ENCODE measurements at regions not wholly inside any gene's neighbourhood (a gene's known extent, or its start where the extent isn't known, plus 50 kb on each side); places are given as distances from the start of the nearest gene placed in this dataset.
"Not testable (repeated sequence)": the region's sequence is repeated elsewhere in the genome, so short reads cannot be mapped to it uniquely, and the experiment has no call there.

DNA sequence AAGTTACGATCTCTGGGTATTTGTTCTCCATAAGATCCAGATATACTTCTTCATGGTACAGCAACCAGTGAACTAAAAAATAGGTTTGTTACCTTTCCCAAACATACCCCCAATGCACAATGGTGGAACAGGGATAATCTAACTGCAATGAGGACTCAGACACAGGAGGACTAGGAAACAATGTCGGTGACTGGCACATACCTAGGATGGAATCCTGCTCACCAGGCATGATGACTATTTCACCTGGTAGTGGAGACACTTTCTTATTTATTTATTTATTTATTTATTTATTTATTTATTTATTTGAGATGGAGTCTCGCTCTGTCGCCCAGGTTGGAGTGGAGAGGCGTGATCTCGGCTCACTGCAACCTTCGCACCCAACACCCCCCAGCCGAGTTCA, 159.9 kb upstream of the CCNH start:
- Mint-ChIP-seq H3K27ac (no peak overlapping the region), H3K36me3 (ENCODE audit: low read depth) (no peaks in the 10 kb centered on the region), H3K27me3 (no peaks in the 10 kb centered on the region), H3K9me3 (no peaks in the 10 kb centered on the region), H3K4me1 (no peaks in the 10 kb centered on the region), H3K4me3 (no peak overlapping the region)
- DNase-seq (no peak), ATAC-seq (no peak)

GRCh38 chr5:87572090-87572489, 159.4 kb upstream of the CCNH start:
- H3K9me3 Mint-ChIP-seq = no peaks in the 10 kb centered on the region
- ATAC-seq = no peak
- no peak overlapping the region for H3K4me3 Mint-ChIP-seq
- no peak overlapping the region for H3K27ac Mint-ChIP-seq
- DNase-seq = no peak
- no peaks in the 10 kb centered on the region for H3K36me3 Mint-ChIP-seq (ENCODE audit: low read depth)
- no peaks in the 10 kb centered on the region for H3K27me3 Mint-ChIP-seq
- H3K4me1 Mint-ChIP-seq = no peaks in the 10 kb centered on the region

GRCh38 chr5:87570366-87570765, 157.6 kb upstream of the CCNH start:
- Mint-ChIP-seq H3K36me3 (ENCODE audit: low read depth) (no peaks in the 10 kb centered on the region), H3K27ac (no peak overlapping the region), H3K4me3 (no peak overlapping the region), H3K9me3 (no peaks in the 10 kb centered on the region), H3K4me1 (no peaks in the 10 kb centered on the region), H3K27me3 (no peaks in the 10 kb centered on the region)
- no peak for ATAC-seq
- DNase-seq = no peak

DNA sequence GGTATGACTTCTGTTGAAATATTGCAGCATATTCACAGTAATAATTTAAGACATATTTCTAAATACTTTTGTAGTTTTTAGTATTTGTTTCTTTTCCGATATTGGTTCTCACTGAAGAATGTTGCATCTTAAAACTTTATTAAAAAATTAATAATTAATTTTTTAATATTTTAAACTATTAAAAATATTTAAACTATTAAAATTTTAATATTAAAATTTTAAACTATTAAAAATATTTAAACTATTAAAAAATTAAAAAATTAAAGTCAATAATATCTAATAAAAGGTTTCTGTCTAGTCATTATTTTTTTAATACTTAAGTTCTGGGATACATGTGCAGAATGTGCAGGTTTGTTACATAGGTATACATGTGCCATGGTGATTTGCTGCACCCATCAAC, 149.3 kb upstream of the CCNH start:
- Mint-ChIP-seq H3K4me1 (no peaks in the 10 kb centered on the region), H3K27me3 (no peaks in the 10 kb centered on the region), H3K36me3 (ENCODE audit: low read depth) (no peaks in the 10 kb centered on the region), H3K4me3 (no peak overlapping the region), H3K27ac (no peak overlapping the region), H3K9me3 (no peaks in the 10 kb centered on the region)
- no peak for DNase-seq
- no peak for ATAC-seq

DNA sequence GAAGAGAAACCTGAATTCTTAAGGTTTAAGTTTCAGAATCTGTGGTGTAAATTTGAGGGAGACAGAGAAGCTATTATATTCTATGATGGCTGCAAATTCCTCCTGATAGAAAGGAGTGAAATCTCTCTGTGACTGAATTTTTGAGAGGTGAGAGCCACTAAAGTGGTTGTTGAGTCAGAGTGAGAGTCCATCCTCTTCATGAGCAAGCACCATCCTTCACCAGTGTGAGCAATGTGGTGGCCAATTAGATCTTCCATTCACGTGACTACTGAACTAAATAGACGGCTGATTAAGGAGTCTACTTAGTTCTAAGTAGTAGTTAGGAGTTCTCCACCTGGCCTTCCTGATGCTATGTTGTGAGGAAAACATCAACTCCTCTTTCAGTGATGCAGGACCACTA, 147.8 kb upstream of the CCNH start:
- Mint-ChIP-seq H3K27ac (no peak overlapping the region), H3K4me1 (no peaks in the 10 kb centered on the region), H3K4me3 (no peak overlapping the region), H3K36me3 (ENCODE audit: low read depth) (no peaks in the 10 kb centered on the region), H3K27me3 (no peaks in the 10 kb centered on the region), H3K9me3 (no peaks in the 10 kb centered on the region)
- DNase-seq = no peak
- ATAC-seq = no peak

DNA sequence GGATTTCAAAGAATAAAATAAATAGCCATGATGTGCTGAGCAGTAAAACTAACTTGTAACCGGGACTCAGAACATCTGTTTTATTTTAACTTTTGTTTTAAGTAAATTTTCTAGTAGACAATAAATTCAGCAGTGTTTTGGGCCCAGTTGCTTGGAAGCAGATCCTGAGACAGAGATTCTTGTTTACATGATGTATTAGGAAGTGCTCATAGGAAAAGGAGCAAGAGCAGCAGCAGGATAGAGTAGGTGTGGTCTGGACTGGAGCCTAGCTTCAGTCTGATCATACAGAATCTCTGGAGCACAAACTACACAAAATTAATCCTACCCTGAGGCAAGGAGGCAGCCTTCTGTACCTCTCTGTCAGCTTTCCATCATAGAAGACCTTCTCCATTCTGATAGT, 139.2 kb upstream of the CCNH start:
- Mint-ChIP-seq H3K4me3 (no peak overlapping the region), H3K36me3 (ENCODE audit: low read depth) (no peaks in the 10 kb centered on the region), H3K4me1 (no peaks in the 10 kb centered on the region), H3K27ac (no peak overlapping the region), H3K9me3 (peaks cover 11% of the 10 kb centered on the region), H3K27me3 (peaks cover 5% of the 10 kb centered on the region)
- DNase-seq (no peak), ATAC-seq (no peak)

- no peak for DNase-seq
- H3K4me3 Mint-ChIP-seq = no peak overlapping the region
- H3K27ac Mint-ChIP-seq = no peak overlapping the region
- no peaks in the 10 kb centered on the region for H3K9me3 Mint-ChIP-seq
- H3K4me1 Mint-ChIP-seq = no peaks in the 10 kb centered on the region
- ATAC-seq = no peak
- H3K27me3 Mint-ChIP-seq = peaks cover 2% of the 10 kb centered on the region
- no peaks in the 10 kb centered on the region for H3K36me3 Mint-ChIP-seq (ENCODE audit: low read depth)
Measured at GRCh38 chr5:87541676-87542075, 128.9 kb upstream of the CCNH start.

GRCh38 chr5:87541033-87541432, 128.3 kb upstream of the CCNH start:
- Mint-ChIP-seq H3K27me3 (peaks cover 2% of the 10 kb centered on the region), H3K4me1 (no peaks in the 10 kb centered on the region), H3K4me3 (no peak overlapping the region), H3K9me3 (no peaks in the 10 kb centered on the region), H3K27ac (no peak overlapping the region), H3K36me3 (ENCODE audit: low read depth) (no peaks in the 10 kb centered on the region)
- ATAC-seq = no peak
- DNase-seq = no peak

DNA sequence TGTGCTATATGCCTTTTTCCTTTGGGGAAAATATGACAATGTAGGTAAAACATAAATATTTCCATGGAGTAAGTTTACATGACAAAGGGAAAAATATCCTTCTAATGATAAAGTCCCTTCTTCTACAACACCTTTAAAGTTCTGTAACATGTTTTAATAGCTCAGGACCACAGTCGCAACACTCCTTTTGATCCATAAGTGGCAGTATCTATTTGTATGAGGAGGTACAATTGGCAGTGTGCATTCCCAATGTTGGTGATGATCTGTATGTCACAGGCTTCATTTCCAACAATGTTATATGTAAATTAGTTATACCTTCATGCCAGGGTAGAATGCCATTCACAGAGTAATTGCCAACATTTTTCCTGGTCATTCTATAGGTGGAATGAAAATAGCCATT, 127.1 kb upstream of the CCNH start:
- no peaks in the 10 kb centered on the region for H3K9me3 Mint-ChIP-seq
- peaks cover 2% of the 10 kb centered on the region for H3K27me3 Mint-ChIP-seq
- H3K36me3 Mint-ChIP-seq (ENCODE audit: low read depth) = no peaks in the 10 kb centered on the region
- no peak for ATAC-seq
- no peak overlapping the region for H3K27ac Mint-ChIP-seq
- DNase-seq = no peak
- no peaks in the 10 kb centered on the region for H3K4me1 Mint-ChIP-seq
- H3K4me3 Mint-ChIP-seq = no peak overlapping the region

DNA sequence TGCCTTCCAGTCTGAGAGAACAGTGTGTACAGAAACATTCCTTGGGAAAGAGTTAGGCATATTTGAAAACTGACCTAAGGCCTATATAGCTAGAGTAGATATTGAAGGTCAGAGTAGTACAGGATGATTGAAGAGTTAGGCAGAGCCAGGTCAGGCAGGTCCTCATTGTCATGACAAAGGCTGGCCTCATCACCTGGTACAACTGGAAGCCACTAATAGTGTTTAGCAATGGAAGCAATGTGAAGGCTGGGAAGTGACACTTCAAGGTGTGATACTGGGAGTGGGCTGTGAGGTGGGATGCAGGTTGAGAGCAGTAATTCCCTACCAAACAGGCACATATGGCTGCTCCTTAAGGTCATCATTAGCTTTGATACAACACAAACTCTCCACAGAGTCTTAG, 123.6 kb upstream of the CCNH start:
- Mint-ChIP-seq H3K27ac (no peak overlapping the region), H3K9me3 (no peaks in the 10 kb centered on the region), H3K27me3 (no peaks in the 10 kb centered on the region), H3K36me3 (ENCODE audit: low read depth) (no peaks in the 10 kb centered on the region), H3K4me3 (no peak overlapping the region), H3K4me1 (no peaks in the 10 kb centered on the region)
- no peak for DNase-seq
- no peak for ATAC-seq

- Mint-ChIP-seq H3K27ac (no peak overlapping the region), H3K4me1 (no peaks in the 10 kb centered on the region), H3K27me3 (no peaks in the 10 kb centered on the region), H3K9me3 (no peaks in the 10 kb centered on the region), H3K36me3 (ENCODE audit: low read depth) (no peaks in the 10 kb centered on the region), H3K4me3 (no peak overlapping the region)
- DNase-seq (no peak), ATAC-seq (no peak)
Measured at GRCh38 chr5:87535706-87536105, 123.0 kb upstream of the CCNH start.

GRCh38 chr5:87529486-87530076, 116.9 kb upstream of the CCNH start:
- no peaks in the 10 kb centered on the region for H3K4me1 Mint-ChIP-seq
- H3K27me3 Mint-ChIP-seq = no peaks in the 10 kb centered on the region
- H3K9me3 Mint-ChIP-seq = no peaks in the 10 kb centered on the region
- H3K4me3 Mint-ChIP-seq = no peak overlapping the region
- ATAC-seq (no peak), DNase-seq (no peak)
- H3K36me3 Mint-ChIP-seq (ENCODE audit: low read depth) = no peaks in the 10 kb centered on the region
- no peak overlapping the region for H3K27ac Mint-ChIP-seq

GRCh38 chr5:87526131-87526530, 113.4 kb upstream of the CCNH start:
- Mint-ChIP-seq H3K36me3 (ENCODE audit: low read depth) (no peaks in the 10 kb centered on the region), H3K27ac (no peak overlapping the region), H3K9me3 (no peaks in the 10 kb centered on the region), H3K27me3 (no peaks in the 10 kb centered on the region), H3K4me1 (no peaks in the 10 kb centered on the region), H3K4me3 (no peak overlapping the region)
- DNase-seq (no peak), ATAC-seq (no peak)

DNA sequence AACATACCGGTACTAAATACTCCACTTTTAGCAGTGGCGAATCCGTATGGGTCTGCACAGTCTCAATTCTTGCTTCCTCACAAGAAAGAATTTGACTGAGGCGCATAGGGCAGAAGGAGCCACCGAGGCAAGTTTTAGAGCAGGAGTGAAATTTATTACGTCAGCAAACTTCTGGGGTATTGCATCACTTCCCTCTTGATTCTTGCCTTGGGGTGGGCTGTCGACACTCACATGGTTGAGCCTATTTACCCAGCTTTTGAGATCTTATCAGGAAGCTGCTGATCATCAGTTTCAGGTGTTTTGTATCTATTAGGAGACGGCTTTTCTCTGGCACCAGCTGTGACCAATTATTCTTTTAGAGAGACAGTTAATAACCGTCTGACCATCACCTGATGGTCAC, 111.5 kb upstream of the CCNH start:
- Mint-ChIP-seq H3K27me3 (no peaks in the 10 kb centered on the region), H3K4me1 (no peaks in the 10 kb centered on the region), H3K36me3 (ENCODE audit: low read depth) (no peaks in the 10 kb centered on the region), H3K27ac (no peak overlapping the region), H3K4me3 (no peak overlapping the region), H3K9me3 (no peaks in the 10 kb centered on the region)
- DNase-seq = no peak
- ATAC-seq = no peak

DNA sequence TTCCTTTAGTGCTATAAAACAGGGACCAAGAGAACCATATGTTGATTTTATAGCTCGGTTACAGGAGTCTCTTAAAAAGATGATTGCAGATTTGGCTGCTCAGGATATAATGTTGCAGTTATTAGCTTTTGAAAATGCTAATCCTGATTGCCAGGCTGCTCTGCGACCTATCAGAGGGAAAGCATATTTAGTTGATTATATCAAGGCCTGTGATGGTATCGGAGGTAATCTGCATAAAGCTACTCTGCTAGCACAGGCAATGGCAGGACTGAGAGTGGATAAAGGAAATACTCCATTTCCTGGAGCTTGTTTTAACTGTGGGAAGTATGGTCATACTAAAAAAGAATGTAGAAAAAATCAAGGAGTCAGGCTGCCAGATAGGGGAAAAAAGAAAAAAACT, 99.0 kb upstream of the CCNH start:
- ATAC-seq = not testable (repeated sequence)

DNA sequence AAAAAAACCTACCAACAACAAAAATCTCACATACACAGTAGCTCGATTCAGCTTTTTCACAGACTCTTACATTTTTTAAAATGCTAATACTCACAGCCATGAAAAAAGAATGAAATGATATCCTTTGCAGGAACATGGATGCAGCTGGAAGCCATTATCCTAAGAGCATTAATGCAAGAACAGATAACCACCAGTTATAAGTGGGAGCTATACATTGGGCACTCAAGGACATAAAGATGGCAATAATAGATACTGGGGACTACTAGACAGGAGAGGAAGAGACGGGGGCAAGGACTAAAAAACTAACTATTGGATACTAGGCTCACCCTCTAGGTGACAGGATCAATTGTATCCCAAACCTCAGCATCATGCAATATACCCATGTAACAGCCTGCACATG, 90.3 kb upstream of the CCNH start:
- H3K4me1 Mint-ChIP-seq = no peaks in the 10 kb centered on the region
- no peak overlapping the region for H3K27ac Mint-ChIP-seq
- no peaks in the 10 kb centered on the region for H3K9me3 Mint-ChIP-seq
- no peaks in the 10 kb centered on the region for H3K36me3 Mint-ChIP-seq (ENCODE audit: low read depth)
- H3K27me3 Mint-ChIP-seq = peaks cover 8% of the 10 kb centered on the region
- DNase-seq = no peak
- ATAC-seq = no peak
- no peak overlapping the region for H3K4me3 Mint-ChIP-seq

More for the DNA sequence above, 99.0 kb upstream of the CCNH start:
- H3K4me3 Mint-ChIP-seq; H3K27me3 Mint-ChIP-seq; DNase-seq; H3K4me1 Mint-ChIP-seq; H3K27ac Mint-ChIP-seq; H3K36me3 Mint-ChIP-seq (ENCODE audit: low read depth): not testable (repeated sequence)
- peaks cover 12% of the 10 kb centered on the region for H3K9me3 Mint-ChIP-seq
